Gastrocnemius medialis (tissue), 4 donors: ENCODE measurements at regions not wholly inside any gene's neighbourhood (a gene's known extent, or its start where the extent isn't known, plus 50 kb on each side); places are given as distances from the start of the nearest gene placed in this dataset.
"Not testable (repeated sequence)": the region's sequence is repeated elsewhere in the genome, so short reads cannot be mapped to it uniquely, and the experiment has no call there.

ENCODE experiments used
- ATAC-seq, 2 donors: fragments of 150-250 bp; one replicate each; pipeline ENCODE4 v1.9.1; 2016
- DNase-seq, 2 donors: peaks; one replicate each; pipeline ENCODE4 v3.0.0-alpha.2; 2019
- H3K27ac ChIP-seq, 4 donors: fragments of 200-600 bp; sonication (generic); 1 replicate in 1 of 4; 2 replicates in 3 of 4; pipeline ENCODE4 v1.5.1; 2016 to 2018; ENCODE audit warnings: mild to moderate bottlenecking in 2 of 4, moderate library complexity in 1 of 4
- H3K27me3 ChIP-seq, 3 donors: fragments of 200-600 bp; sonication (generic) in 2 of 3; 1 replicate in 1 of 3; 2 replicates in 2 of 3; pipeline versions ENCODE4 v1.5.1 to v1.6.0; 2016 to 2019; ENCODE audit warnings: mild to moderate bottlenecking in 1 of 3, moderate library complexity in 1 of 3
- H3K36me3 ChIP-seq, 2 donors: fragments of 200-600 bp; sonication (generic) in 1 of 2; one replicate each; pipeline ENCODE4 v1.5.1; 2017 to 2018
- H3K4me1 ChIP-seq, 2 donors: fragments of 200-600 bp; sonication (generic) in 1 of 2; one replicate each; pipeline ENCODE4 v1.5.1; 2016 to 2017; ENCODE audit warnings: mild to moderate bottlenecking in 2 of 2
- H3K4me3 ChIP-seq, 4 donors: fragments of 200-600 bp; sonication (generic) in 3 of 4; 1 replicate in 1 of 4; 2 replicates in 3 of 4; pipeline ENCODE4 v1.5.1; 2016 to 2019; ENCODE audit warnings: mild to moderate bottlenecking in 2 of 4
- H3K9me3 ChIP-seq, 3 donors: fragments of 200-600 bp; sonication (generic) in 2 of 3; 1 replicate in 1 of 3; 2 replicates in 2 of 3; pipeline ENCODE4 v1.5.1; 2016 to 2019
- in situ Hi-C, 4 donors: fragments of 200-750 bp; cut with MboI; loops; one replicate each; pipeline versions ENCODE4 v1.15.0 to v1.8.0; 2017; ENCODE audit warnings: low sequenced_read_pairs in 4 of 4
- intact Hi-C: fragments of 100-400 bp; cut with DNase I; formaldehyde crosslinking; loops from one replicate; pipeline ENCODE4 v1.15.1; 2023; ENCODE audit warnings: low total_unique reads

GRCh38 chr15:44817797-44818196 is 81.5 kb downstream of the TRIM69 start:
- ATAC-seq, in situ Hi-C loops, H3K36me3 ChIP-seq, H3K4me3 ChIP-seq, H3K4me1 ChIP-seq, H3K27ac ChIP-seq, intact Hi-C loops, DNase-seq, H3K27me3 ChIP-seq, H3K9me3 ChIP-seq: not testable (repeated sequence)

GRCh38 chr15:44819331-44819987 is 83.1 kb downstream of the TRIM69 start:
- H3K9me3 ChIP-seq, H3K4me3 ChIP-seq, DNase-seq, H3K36me3 ChIP-seq, H3K27me3 ChIP-seq, ATAC-seq, intact Hi-C loops, H3K4me1 ChIP-seq, H3K27ac ChIP-seq, in situ Hi-C loops: not testable (repeated sequence)

DNA sequence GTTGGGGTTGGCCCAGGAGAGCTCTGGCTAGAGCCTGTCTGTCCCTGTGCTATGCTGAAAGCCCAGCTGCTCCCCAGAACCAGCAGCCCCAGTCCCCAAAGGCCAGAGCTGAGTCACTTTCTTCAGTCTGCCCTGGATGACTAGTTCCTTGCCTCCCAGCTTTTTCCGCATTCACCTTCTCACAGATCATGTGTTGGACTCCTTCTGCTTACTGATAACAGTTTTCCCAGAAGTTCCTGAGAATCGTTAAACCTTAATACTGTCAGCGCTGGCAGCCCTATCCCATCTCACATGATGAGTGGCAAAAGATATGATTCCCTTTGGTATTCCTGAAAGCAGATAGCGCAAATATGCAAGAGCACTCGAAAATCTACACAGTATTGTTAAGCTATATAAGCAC is 84.2 kb downstream of the TRIM69 start:
- H3K27me3 ChIP-seq, H3K27ac ChIP-seq, H3K4me3 ChIP-seq, H3K36me3 ChIP-seq, ATAC-seq, intact Hi-C loops, H3K9me3 ChIP-seq, DNase-seq, in situ Hi-C loops, H3K4me1 ChIP-seq: not testable (repeated sequence)

DNA sequence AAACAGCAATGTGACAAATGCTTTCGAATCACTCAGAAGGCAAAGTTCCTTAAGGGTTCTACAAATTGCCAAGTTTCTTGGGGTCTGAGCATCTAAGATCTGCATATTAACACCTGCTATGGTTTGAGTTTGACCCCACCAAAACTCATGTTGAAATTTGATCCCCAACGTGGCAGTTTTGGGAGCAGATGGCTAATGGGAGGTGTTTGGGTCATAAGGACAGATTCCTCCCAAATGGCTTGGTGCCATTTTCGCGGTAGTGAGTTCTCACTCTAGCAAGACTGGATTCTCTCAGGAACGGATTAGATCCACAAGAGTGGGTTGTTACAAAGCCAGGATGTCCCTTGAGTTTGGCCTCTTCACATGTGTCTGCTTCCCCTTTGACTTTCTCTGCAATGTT is 84.6 kb downstream of the TRIM69 start:
- H3K4me1 ChIP-seq, H3K27me3 ChIP-seq, H3K4me3 ChIP-seq, H3K36me3 ChIP-seq, DNase-seq, in situ Hi-C loops, H3K27ac ChIP-seq, H3K9me3 ChIP-seq, ATAC-seq, intact Hi-C loops: not testable (repeated sequence)

DNA sequence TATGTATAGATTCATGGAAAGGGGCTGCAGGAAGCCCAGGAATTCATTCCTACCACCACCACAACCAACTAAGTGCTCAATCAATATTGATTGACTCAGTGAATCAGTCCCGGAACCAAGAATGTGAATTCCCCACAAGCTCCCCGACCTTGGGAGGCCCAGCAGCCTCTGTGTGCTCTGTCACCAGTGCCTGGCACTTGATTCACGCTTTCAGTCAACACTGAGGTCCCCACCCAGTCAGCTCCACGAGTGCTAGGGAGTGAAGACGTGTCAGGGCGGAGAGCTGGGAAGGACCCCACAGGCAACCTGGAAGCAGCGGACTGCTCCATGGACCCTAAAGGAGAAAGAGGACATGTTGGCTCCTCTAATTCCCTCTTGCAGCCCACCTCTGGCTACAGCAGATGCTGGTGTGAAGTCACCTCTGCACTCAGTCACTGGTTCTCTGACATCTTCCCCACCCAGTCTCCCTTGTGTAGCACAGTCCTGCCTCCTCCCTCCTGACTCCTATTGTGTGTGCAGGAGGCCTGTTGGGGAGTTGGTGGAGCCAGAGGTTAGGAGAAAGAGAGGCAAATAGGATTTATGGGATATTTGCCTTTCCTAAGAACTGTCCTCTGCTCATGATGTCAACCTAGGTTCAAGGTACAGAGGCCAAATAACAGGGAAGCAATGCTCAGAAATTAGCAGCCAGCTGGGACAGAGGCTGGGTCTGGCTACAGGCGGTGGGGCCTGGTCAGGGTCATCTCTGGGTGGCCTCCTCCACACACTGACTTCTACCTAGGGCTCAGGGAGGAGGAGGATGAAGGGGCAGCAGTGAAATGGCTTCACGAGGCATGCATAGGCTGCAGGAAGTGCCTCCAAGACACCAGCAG is 88.2 kb downstream of the TRIM69 start:
- H3K9me3 ChIP-seq, ATAC-seq, H3K27ac ChIP-seq, DNase-seq, H3K27me3 ChIP-seq, H3K4me3 ChIP-seq, intact Hi-C loops, H3K36me3 ChIP-seq, H3K4me1 ChIP-seq, in situ Hi-C loops: not testable (repeated sequence)

DNA sequence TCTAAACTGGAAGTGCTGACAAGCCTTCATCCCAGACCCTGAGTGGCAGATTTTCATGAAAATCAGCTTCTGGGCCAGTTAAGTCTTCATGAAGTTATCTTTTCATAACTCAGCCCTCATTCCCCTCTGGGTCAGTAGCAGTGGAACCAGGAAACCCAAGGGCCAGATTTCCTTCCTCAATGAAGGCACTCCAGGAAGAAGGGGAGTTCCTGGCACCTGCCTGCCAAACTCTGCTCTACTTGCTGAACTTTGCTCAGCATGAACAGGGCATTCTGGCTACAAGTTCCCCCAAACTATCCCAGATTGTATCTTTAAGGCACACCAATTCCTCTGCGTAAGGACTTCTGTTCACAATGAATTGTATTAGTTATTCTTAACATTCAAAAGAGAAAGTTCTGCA is 90.3 kb downstream of the TRIM69 start:
- in situ Hi-C loops, H3K9me3 ChIP-seq, H3K4me3 ChIP-seq, H3K27me3 ChIP-seq, intact Hi-C loops, H3K4me1 ChIP-seq, H3K27ac ChIP-seq, ATAC-seq, H3K36me3 ChIP-seq, DNase-seq: not testable (repeated sequence)

DNA sequence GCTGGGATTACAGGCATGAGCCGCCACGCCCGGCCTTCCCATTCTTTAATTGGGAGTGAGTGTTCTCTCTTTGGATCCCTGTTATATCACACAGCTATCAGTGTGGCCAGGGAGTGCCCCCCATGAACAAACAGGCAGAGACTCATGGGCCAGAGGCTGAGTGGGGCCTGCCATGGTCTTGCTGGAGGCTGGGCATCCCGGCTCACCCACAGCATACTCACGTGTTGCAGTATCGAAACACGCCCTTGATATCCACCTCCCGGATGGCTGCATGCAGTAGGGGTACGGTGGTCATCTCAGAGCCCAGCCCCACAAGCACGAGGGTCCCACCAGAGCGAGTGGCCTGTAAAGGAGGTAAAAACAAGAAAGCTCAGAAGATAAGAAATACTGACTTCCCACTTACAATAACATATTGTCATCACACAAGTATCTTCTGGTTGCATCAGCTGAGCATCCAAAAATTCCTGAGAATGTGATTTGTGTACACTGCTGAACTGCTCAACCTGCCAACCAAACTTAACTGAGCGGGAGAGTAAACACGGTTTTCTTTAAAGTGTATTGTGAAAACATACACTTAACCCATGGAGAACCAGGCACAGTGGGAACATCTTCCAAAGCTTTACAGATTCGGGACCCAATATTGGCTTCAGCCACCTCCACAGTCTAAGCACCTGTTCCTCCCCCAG is 92.0 kb downstream of the TRIM69 start:
- H3K9me3 ChIP-seq, intact Hi-C loops, H3K36me3 ChIP-seq, DNase-seq, H3K27me3 ChIP-seq, H3K4me3 ChIP-seq, H3K4me1 ChIP-seq, ATAC-seq, H3K27ac ChIP-seq, in situ Hi-C loops: not testable (repeated sequence)

DNA sequence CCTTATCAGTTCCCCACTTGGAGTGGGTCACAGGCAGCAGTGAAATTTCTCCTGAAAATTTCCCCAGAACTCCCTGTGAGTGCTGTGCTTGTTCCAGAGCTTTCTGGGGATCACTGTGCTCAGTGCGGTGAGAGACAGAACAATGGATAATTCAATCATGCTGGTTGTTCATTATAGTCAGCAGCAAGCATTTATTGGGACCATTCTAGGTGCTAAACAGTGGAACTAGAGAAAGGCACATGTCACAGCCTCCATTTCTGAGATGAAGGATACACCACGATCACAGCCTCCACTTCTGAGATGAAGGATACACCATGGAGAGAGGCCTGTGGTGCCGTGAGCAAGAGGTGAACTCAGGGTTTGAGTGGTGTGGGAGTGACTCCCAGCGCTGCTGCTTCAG is 92.8 kb downstream of the TRIM69 start:
- H3K9me3 ChIP-seq, H3K4me3 ChIP-seq, H3K4me1 ChIP-seq, ATAC-seq, intact Hi-C loops, in situ Hi-C loops, H3K27me3 ChIP-seq, H3K27ac ChIP-seq, H3K36me3 ChIP-seq, DNase-seq: not testable (repeated sequence)

DNA sequence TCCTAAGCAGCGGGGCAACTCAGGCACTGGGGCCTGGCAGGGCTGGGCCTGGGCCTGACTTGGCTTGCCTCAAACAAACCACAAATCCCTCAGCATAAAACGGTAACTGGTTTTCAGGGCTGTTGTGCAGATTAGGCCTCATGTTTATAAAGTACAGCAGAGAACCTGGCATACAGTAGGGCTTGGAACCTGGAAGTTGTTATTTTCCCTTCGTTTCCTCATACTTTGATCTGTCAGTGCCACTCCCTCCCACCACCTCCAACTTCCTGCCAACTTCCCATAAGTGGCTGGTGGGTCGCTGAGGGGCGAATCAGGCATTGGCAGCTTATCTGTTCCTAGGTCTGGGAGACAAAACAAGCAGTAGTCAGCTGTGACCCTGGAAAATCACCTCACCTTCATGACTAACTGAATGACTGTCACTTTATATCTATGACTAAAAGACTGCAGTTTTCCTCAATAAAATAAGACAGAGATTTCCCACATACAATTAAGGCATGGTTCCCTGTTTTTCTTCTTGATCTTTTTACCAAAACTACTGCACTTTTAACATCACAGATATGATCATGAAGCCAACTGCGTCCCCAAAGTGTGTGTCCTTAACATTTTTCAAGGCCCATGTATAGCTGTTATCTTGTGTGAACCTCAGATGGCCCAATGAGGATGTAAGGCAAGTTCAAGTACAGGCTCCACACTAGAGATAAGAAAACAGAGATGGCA is 94.5 kb downstream of the TRIM69 start:
- DNase-seq, H3K27ac ChIP-seq, ATAC-seq, H3K36me3 ChIP-seq, intact Hi-C loops, H3K9me3 ChIP-seq, H3K4me1 ChIP-seq, in situ Hi-C loops, H3K27me3 ChIP-seq, H3K4me3 ChIP-seq: not testable (repeated sequence)

- intact Hi-C loops, result not testable (repeated sequence)
Measured at GRCh38 chr15:44831409-44831741, 95.0 kb downstream of the TRIM69 start.

DNA sequence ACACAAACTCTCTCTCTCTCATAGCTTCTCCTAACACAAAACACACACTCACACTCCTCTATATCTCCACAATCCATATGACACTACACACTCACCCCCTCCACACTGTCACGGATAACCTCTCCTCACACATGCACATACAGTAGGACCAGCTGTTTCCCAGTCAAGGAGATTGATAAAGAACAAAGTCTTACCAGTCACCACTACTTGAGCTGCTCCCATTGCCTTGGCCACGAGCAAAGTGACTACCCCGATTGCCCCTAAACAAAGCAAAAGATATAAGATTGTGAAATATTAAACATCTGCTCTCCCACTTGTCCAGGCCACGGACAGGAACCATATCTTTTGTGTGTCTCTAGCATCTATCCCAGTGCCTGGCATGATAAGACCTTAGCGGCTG is 95.8 kb downstream of the TRIM69 start:
- H3K4me3 ChIP-seq, H3K4me1 ChIP-seq, H3K9me3 ChIP-seq, H3K27ac ChIP-seq, H3K27me3 ChIP-seq, in situ Hi-C loops, intact Hi-C loops, ATAC-seq, DNase-seq, H3K36me3 ChIP-seq: not testable (repeated sequence)

More at GRCh38 chr15:44831409-44831741, 95.0 kb downstream of the TRIM69 start:
- H3K4me3 ChIP-seq, H3K9me3 ChIP-seq, DNase-seq, H3K4me1 ChIP-seq, H3K27me3 ChIP-seq, H3K36me3 ChIP-seq, in situ Hi-C loops, ATAC-seq, H3K27ac ChIP-seq: not testable (repeated sequence)
